GM18502 (cell line): ENCODE measurements at regions not wholly inside any gene's neighbourhood (a gene's known extent, or its start where the extent isn't known, plus 50 kb on each side); places are given as distances from the start of the nearest gene placed in this dataset.
"Not testable (repeated sequence)": the region's sequence is repeated elsewhere in the genome, so short reads cannot be mapped to it uniquely, and the experiment has no call there.

Experiments used
- ATAC-seq: cut with Tn5 transposase; IDR thresholded peaks from one replicate; pipeline ENCODE4 v1.9.1; 2021; ENCODE audit warnings: mild to moderate bottlenecking; ENCODE audit not compliant: unreplicated experiment, poor library complexity

- no peak for ATAC-seq
Observed at GRCh38 chr14:52124791-52125684, 56.2 kb upstream of the NID2 start.

GRCh38 chr14:52122163-52122562 lies 53.3 kb upstream of the NID2 start:
- not testable (repeated sequence) for ATAC-seq

DNA sequence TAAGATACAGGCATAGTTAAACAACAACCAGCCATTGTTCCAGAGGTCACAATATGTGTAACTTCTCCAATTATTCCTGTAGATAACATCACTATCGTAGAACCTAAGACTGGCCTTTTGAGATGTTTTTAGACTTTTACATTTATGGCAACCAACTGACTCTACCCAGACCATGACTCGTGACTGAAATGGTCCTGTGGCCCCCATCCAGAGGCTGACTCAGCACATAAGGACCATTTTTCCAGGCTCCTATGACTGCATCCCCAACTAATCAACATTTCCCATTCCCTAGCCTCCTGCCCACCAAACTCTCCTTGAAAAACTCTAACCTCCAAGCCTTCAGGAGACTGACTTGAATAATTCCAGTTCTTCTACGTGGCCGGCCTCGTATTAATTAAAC lies 52.6 kb upstream of the NID2 start:
- no peak for ATAC-seq

DNA sequence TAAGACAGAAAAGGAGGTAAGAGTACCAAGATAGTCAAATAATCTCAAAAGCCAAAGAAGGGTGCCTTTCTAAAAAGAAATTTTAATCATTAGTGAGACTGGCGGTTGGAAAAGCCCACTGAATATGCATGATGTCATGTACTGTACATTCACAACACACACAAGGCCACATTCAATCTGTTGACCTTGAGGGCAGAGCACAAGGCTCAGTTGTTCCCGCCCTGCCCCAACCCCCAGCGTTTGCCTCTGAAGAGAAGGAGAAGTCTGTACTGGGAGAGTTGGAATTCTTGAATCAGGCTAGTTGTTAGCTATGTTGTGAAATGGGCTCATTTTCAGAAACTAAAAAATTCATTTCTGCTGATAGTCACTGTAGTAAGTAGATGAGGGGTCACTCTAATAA lies 50.2 kb upstream of the NID2 start:
- ATAC-seq, result no peak
